ENCODE measurements at regions not wholly inside any gene's neighbourhood (a gene's known extent, or its start where the extent isn't known, plus 50 kb on each side); places are given as distances from the start of the nearest gene placed in this dataset.

- TF ChIP-seq GLI4 (tag by site-specific recombination; IDR thresholded peaks at IDR 0.05) (no peak), ZNF768 (tag by site-specific recombination; IDR thresholded peaks at IDR 0.05) (no peak), PATZ1 (tag by site-specific recombination; IDR thresholded peaks at IDR 0.05) (no peak), AEBP2 (tag by site-specific recombination; IDR thresholded peaks at IDR 0.05; ENCODE audit: borderline replicate concordance) (no peak), ZNF510 (tag by site-specific recombination; IDR thresholded peaks at IDR 0.05; ENCODE audit: insufficient replicate concordance) (no peak), HOXD13 (CRISPR knock-in tag; IDR thresholded peaks at IDR 0.05; ENCODE audit: borderline replicate concordance) (no peak), OSR2 (tag by site-specific recombination; IDR thresholded peaks at IDR 0.05) (no peak), ZNF518A (tag by site-specific recombination; conservative IDR thresholded peaks at IDR 0.05; ENCODE audit: low read depth) (no peak), ZNF138 (tag by site-specific recombination; IDR thresholded peaks at IDR 0.05; ENCODE audit: borderline replicate concordance) (no peak), KLF9 (tag by site-specific recombination; IDR thresholded peaks at IDR 0.05; ENCODE audit: low read depth) (no peak), HOXC10 (CRISPR knock-in tag; IDR thresholded peaks at IDR 0.05) (no peak), ZNF76 (tag by site-specific recombination; IDR thresholded peaks at IDR 0.05; ENCODE audit: borderline replicate concordance, low read depth) (no peak), ZBTB48 (tag by site-specific recombination; IDR thresholded peaks at IDR 0.05) (no peak), ZNF639 (tag by site-specific recombination; IDR thresholded peaks at IDR 0.05) (no peak), ZNF391 (tag by site-specific recombination; IDR thresholded peaks at IDR 0.05; ENCODE audit: borderline replicate concordance, low read depth) (no peak), ZNF692 (tag by site-specific recombination; IDR thresholded peaks at IDR 0.05) (no peak), ZNF558 (tag by site-specific recombination; IDR thresholded peaks at IDR 0.05) (no peak), ZBTB21 (tag by site-specific recombination; IDR thresholded peaks at IDR 0.05) (no peak)
- CTCF ChIA-PET, result interaction anchor here (0.5 to 2.2 kb wide), 2 partner anchors 125 to 159 kb away, joined by 3 to 12 read pairs; no protein-coding TSS in a partner anchor
- H3K4me3 ChIP-seq (ENCODE audit: low read depth, low read length), result no peak overlapping the region
- POLR2A ChIA-PET, result no interaction called here
- H3K27ac ChIP-seq (ENCODE audit: extremely low read depth, low read depth, low read length), result no peak overlapping the region
- no peaks in the 10 kb centered on the region for H3K36me3 ChIP-seq (ENCODE audit: control insufficient read depth in 2 of 2, insufficient read depth in 1 of 2, low read length in 2 of 2)
- no peaks in the 10 kb centered on the region for H3K9me3 ChIP-seq (ENCODE audit: control insufficient read depth, insufficient read depth, low read depth, low read length)
- H3K4me1 ChIP-seq (ENCODE audit: control insufficient read depth, insufficient read depth, low read length), result no peaks in the 10 kb centered on the region
Observed at GRCh38 chr2:30332791-30333453, 101.6 kb downstream of the LBH start.

All from HEK293 (cell line).